HEK293 (cell line): ENCODE measurements at regions not wholly inside any gene's neighbourhood (a gene's known extent, or its start where the extent isn't known, plus 50 kb on each side); places are given as distances from the start of the nearest gene placed in this dataset.

Source experiments
- ZNF335 ChIP-seq: fragments of 450-650 bp; formaldehyde crosslinking; conservative IDR thresholded peaks from 2 replicates; pipeline ENCODE4 v1.5.1; 2016; ENCODE audit warnings: missing biosample characterization, missing genetic modification characterization
- TF ChIP-seq, protein P1 (sequence below): fragments of 450-650 bp; formaldehyde crosslinking; IDR thresholded peaks from 2 replicates; pipeline ENCODE4 v1.5.1; 2016; ENCODE audit warnings: missing biosample characterization, missing genetic modification characterization

DNA sequence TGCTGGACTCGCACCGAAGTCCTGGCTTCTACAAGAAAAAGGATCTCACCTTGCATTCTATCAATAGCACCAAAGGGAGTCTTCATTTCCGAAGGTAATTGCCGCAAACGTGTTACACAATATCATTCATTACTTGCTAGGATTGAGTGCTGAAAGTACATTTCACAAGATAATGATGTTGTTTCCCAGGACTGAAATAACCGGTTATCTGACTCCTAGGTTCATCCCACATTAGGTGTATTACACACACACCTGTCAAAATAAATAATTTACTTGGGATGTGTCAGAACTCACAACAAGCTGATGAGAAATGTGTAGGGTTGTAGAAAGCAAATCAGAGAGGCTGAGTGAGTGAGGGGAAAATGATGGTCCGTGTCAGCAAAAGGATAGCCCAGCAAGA lies 219.4 kb upstream of the RHOBTB1 start:
- TF ChIP-seq ZNF335: no peak
- TF ChIP-seq, protein P1, sequence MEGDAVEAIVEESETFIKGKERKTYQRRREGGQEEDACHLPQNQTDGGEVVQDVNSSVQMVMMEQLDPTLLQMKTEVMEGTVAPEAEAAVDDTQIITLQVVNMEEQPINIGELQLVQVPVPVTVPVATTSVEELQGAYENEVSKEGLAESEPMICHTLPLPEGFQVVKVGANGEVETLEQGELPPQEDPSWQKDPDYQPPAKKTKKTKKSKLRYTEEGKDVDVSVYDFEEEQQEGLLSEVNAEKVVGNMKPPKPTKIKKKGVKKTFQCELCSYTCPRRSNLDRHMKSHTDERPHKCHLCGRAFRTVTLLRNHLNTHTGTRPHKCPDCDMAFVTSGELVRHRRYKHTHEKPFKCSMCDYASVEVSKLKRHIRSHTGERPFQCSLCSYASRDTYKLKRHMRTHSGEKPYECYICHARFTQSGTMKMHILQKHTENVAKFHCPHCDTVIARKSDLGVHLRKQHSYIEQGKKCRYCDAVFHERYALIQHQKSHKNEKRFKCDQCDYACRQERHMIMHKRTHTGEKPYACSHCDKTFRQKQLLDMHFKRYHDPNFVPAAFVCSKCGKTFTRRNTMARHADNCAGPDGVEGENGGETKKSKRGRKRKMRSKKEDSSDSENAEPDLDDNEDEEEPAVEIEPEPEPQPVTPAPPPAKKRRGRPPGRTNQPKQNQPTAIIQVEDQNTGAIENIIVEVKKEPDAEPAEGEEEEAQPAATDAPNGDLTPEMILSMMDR (tag by site-specific recombination): no peak
